Activated CD8-positive, alpha-beta T cell treated with anti-CD3 and anti-CD28 coated beads for 36 hours (primary cell): ENCODE measurements at regions not wholly inside any gene's neighbourhood (a gene's known extent, or its start where the extent isn't known, plus 50 kb on each side); places are given as distances from the start of the nearest gene placed in this dataset.

ENCODE experiments used
- ATAC-seq: fragments of 200-7000 bp; cut with Tn5 transposase; one replicate; pipeline ENCODE4 v1.10.0; 2021; ENCODE audit warnings: mild to moderate bottlenecking, moderate library complexity
- CTCF ChIA-PET: fragments of 350-600 bp; sonication (Branson Sonifier 250); formaldehyde crosslinking; loops from one replicate; lab custom pipeline; 2021; ENCODE audit warnings: antibody characterized with exemption; lab: Charles Lee
- POLR2A ChIA-PET: fragments of 350-600 bp; sonication (Branson Sonifier 250); formaldehyde crosslinking; loops from one replicate; lab custom pipeline; 2021; ENCODE audit warnings: antibody characterized with exemption; lab: Charles Lee
- DNase-seq: peaks from one replicate; pipeline ENCODE4 v3.0.0-alpha.2; 2020
- H3K27ac Mint-ChIP-seq: one replicate; pipeline ENCODE4 v1.8.0; 2021; ENCODE audit warnings: mild to moderate bottlenecking, mixed read lengths
- H3K27me3 Mint-ChIP-seq: one replicate; pipeline ENCODE4 v1.8.0; 2021; ENCODE audit warnings: mixed read lengths
- H3K36me3 Mint-ChIP-seq: one replicate; pipeline ENCODE4 v1.8.0; 2021; ENCODE audit warnings: low read depth, mixed read lengths
- H3K4me1 Mint-ChIP-seq: one replicate; pipeline ENCODE4 v1.8.0; 2021; ENCODE audit warnings: low read depth, mixed read lengths
- H3K4me3 Mint-ChIP-seq: one replicate; pipeline ENCODE4 v1.8.0; 2021; ENCODE audit warnings: mild to moderate bottlenecking, moderate library complexity, mixed read lengths
- H3K9me3 Mint-ChIP-seq: one replicate; pipeline ENCODE4 v1.8.0; 2021; ENCODE audit warnings: mixed read lengths
- CTCF ChIP-seq: fragments of 200-600 bp; IDR thresholded peaks from one replicate; pipeline ENCODE4 v1.8.0; 2022; ENCODE audit warnings: antibody characterized with exemption, mild to moderate bottlenecking
- intact Hi-C: fragments of 100-400 bp; cut with micrococcal nuclease; formaldehyde crosslinking; loops from one replicate; pipeline ENCODE4 v1.10.0; 2022

- Mint-ChIP-seq H3K4me1 (no peaks in the 10 kb centered on the region), H3K9me3 (peaks cover 16% of the 10 kb centered on the region), H3K36me3 (no peaks in the 10 kb centered on the region), H3K27ac (no peak overlapping the region), H3K4me3 (no peak overlapping the region), H3K27me3 (no peaks in the 10 kb centered on the region)
- no peak for TF ChIP-seq CTCF
- no peak for ATAC-seq
- CTCF ChIA-PET: no interaction called here
- DNase-seq: no peak
- POLR2A ChIA-PET: interaction anchor here (0.7 kb wide), 1 partner anchor 1996 kb away, joined by 3 read pairs; no protein-coding TSS in a partner anchor
- intact Hi-C loops: loop anchor here (5.0 kb wide), 1 partner anchor 151 kb away; no protein-coding TSS in a partner anchor
Observed at GRCh38 chr3:147538034-147538433, 128.9 kb downstream of the ZIC1 start.

DNA sequence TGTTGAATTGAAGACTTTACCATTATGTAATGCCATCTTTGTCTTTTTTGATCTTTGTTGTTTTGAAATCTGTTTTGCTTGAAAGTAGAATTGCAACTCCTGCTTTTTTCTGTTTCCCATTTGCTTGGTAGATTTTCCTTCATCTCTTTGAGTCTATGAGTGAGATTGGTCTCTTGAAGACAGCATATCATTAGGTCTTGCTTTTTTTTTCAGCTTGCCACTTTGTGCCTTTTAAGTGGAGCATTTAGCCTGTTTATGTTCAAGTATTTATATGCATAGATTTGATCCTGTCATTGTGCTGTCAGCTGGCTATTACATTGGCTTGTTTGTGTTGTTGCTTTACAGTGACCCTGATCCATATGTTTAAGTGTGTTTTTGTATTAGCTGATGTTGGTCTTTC, 131.8 kb downstream of the ZIC1 start:
- no peak overlapping the region for H3K27ac Mint-ChIP-seq
- intact Hi-C loops: no loop called here
- POLR2A ChIA-PET: no interaction called here
- no peak overlapping the region for H3K4me3 Mint-ChIP-seq
- no peaks in the 10 kb centered on the region for H3K36me3 Mint-ChIP-seq
- TF ChIP-seq CTCF: no peak
- no peak for DNase-seq
- no peaks in the 10 kb centered on the region for H3K27me3 Mint-ChIP-seq
- H3K4me1 Mint-ChIP-seq: no peaks in the 10 kb centered on the region
- no peak for ATAC-seq
- CTCF ChIA-PET: no interaction called here
- H3K9me3 Mint-ChIP-seq: peaks cover 16% of the 10 kb centered on the region

DNA sequence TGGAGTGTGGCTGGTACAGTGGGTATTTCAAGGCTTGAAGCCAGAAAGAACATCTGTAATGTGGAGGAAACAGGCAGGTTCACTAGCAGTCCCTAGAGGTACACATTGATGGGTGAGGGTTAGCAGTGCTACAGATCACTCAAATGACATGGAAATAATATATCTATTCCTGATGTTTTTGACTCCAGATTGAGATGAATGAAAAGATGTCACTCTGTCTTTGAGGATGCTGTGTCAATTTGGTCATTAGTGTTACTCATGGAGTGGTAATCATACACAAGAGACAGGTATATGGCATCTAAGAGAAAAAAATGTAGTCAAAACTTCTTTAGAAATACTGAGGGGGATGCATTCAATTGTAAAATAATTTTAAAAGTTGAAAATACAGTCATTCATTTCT, 135.1 kb downstream of the ZIC1 start:
- Mint-ChIP-seq H3K36me3 (no peaks in the 10 kb centered on the region), H3K27me3 (no peaks in the 10 kb centered on the region), H3K27ac (no peak overlapping the region), H3K4me3 (no peak overlapping the region), H3K9me3 (peaks cover 16% of the 10 kb centered on the region), H3K4me1 (no peaks in the 10 kb centered on the region)
- intact Hi-C loops: no loop called here
- DNase-seq (no peak), ATAC-seq (no peak)
- ChIA-PET POLR2A (no interaction called here), CTCF (no interaction called here)
- TF ChIP-seq CTCF: no peak

DNA sequence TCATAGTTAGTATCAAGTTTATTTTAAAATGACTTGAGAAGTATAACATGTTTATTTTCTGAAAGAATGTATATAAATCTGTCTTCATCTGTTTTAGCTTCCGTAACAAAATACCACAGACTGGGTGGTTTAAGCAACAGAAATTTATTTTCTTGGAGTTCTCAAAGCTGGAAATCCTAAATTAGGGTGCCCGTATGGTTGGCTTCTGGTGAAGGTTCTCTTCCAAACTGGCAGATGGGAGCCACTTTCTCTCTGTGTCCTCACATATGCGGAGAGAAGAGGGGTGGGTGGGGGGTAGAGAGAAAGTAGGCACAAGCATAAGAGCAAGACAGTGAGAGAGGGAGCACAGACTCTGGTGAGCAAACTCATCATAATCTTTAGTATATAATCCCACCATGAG, 142.3 kb downstream of the ZIC1 start:
- no peak overlapping the region for H3K4me3 Mint-ChIP-seq
- ChIA-PET POLR2A (no interaction called here), CTCF (interaction anchor here (0.8 kb wide), 1 partner anchor 12 kb away, joined by 3 read pairs; no protein-coding TSS in a partner anchor)
- peaks cover 4% of the 10 kb centered on the region for H3K9me3 Mint-ChIP-seq
- DNase-seq: no peak
- no peaks in the 10 kb centered on the region for H3K36me3 Mint-ChIP-seq
- no peak for TF ChIP-seq CTCF
- intact Hi-C loops: no loop called here
- no peak overlapping the region for H3K27ac Mint-ChIP-seq
- no peaks in the 10 kb centered on the region for H3K27me3 Mint-ChIP-seq
- H3K4me1 Mint-ChIP-seq: no peaks in the 10 kb centered on the region
- no peak for ATAC-seq

DNA sequence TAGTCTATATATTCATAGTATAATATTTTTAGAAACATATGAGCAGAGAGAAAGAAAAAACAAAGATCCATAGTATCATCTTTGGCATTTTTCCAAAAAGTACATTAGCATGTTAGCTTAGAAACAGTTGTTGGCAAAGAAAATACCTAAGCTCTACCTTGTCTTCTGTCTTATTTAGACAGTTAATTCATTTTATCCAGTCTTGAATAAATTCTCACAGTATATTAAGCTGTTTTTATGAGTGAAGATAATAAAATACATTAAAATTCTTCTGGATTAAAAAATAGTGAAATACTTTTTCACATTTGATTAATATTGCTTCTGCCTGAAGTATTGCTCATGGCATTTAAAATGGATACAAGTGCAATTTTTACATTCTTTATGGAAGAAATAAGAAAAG, 145.2 kb downstream of the ZIC1 start:
- Mint-ChIP-seq H3K27me3 (no peaks in the 10 kb centered on the region), H3K27ac (no peak overlapping the region), H3K4me3 (no peak overlapping the region), H3K4me1 (no peaks in the 10 kb centered on the region), H3K36me3 (no peaks in the 10 kb centered on the region), H3K9me3 (peaks cover 2% of the 10 kb centered on the region)
- DNase-seq (no peak), ATAC-seq (no peak)
- ChIA-PET POLR2A (no interaction called here), CTCF (no interaction called here)
- intact Hi-C loops: no loop called here
- TF ChIP-seq CTCF: no peak
